Stomach (tissue), 8 donors: ENCODE measurements at regions not wholly inside any gene's neighbourhood (a gene's known extent, or its start where the extent isn't known, plus 50 kb on each side); places are given as distances from the start of the nearest gene placed in this dataset.

Source experiments
- DNase-seq, 2 donors: peaks; one replicate each; pipeline versions ENCODE4 v3.0.0 to v3.0.0-alpha.2; 2013 to 2019
- H3K27ac ChIP-seq, 5 donors: fragments of 200-600 bp in 4 of 5; sonication (generic) in 4 of 5; one replicate each; pipeline ENCODE4 v1.5.1; 2013 to 2019; ENCODE audit warnings: mild to moderate bottlenecking in 1 of 5, moderate library complexity in 1 of 5
- H3K27me3 ChIP-seq, 3 donors: fragments of 200-600 bp; sonication (generic); one replicate each; pipeline ENCODE4 v1.5.1; 2017 to 2019; ENCODE audit warnings: mixed run types in 1 of 3
- H3K36me3 ChIP-seq, 4 donors: fragments of 200-600 bp; sonication (generic); 1 replicate in 3 of 4; 2 replicates in 1 of 4; pipeline ENCODE4 v1.5.1; 2016 to 2019
- H3K4me1 ChIP-seq, 4 donors: fragments of 200-600 bp; sonication (generic); one replicate each; pipeline ENCODE4 v1.5.1; 2016 to 2019
- H3K4me3 ChIP-seq, 4 donors: fragments of 200-600 bp; sonication (generic) in 3 of 4; one replicate each; pipeline ENCODE4 v1.5.1; 2016 to 2019; ENCODE audit warnings: mild to moderate bottlenecking in 1 of 4
- H3K9me3 ChIP-seq, 4 donors: fragments of 200-600 bp; sonication (generic); one replicate each; pipeline ENCODE4 v1.5.1; 2016 to 2019
- CTCF ChIP-seq, 7 experiments: fragments of 450-650 bp in 4 of 7; fragments of 200-600 bp in 3 of 7; sonication (generic) in 3 of 7; IDR thresholded peaks; one replicate each; pipeline ENCODE4 v1.5.1; 2016 to 2019; ENCODE audit warnings: antibody characterized with exemption in 7 of 7, control low read depth in 2 of 7, mild to moderate bottlenecking in 1 of 7
- EP300 ChIP-seq: sonication (generic); formaldehyde crosslinking; IDR thresholded peaks from one replicate; pipeline ENCODE4 v1.6.1; 2017; ENCODE audit warnings: antibody characterized with exemption
- POLR2A ChIP-seq, 4 donors: fragments of 450-650 bp; IDR thresholded peaks; one replicate each; pipeline ENCODE4 v1.6.1; 2016; ENCODE audit warnings: antibody characterized with exemption in 4 of 4, control low read depth in 2 of 4, mild to moderate bottlenecking in 1 of 4, moderate library complexity in 1 of 4
- POLR2AphosphoS5 ChIP-seq, 3 donors: sonication (generic); formaldehyde crosslinking; IDR thresholded peaks; one replicate each; pipeline ENCODE4 v1.6.1; 2016; ENCODE audit warnings: antibody characterized with exemption in 3 of 3
- WGBS, 5 donors: extraction: QIAGEN DNeasy Blood & Tissue Kit in 3 of 5; methylation state at CpG; one replicate each; pipeline versions ENCODE4 v1.1.5 to v1.1.7; 2013 to 2018; 5-methylcytosine and 5-hydroxymethylcytosine counted together
- intact Hi-C: fragments of 100-400 bp; cut with DNase I; formaldehyde crosslinking; loops from one replicate; pipeline ENCODE4 v1.15.1; 2023; ENCODE audit warnings: low total_unique reads
- donor health status: healthy with polysubstance abuse.
- donor health status: Bipolar disorder and iron deficiency.
- donor health status: healthy.

- 84 to 90% (median 88%) methylated on average over 11 of the region's 11 CpGs for WGBS, 5 donors
Measured at GRCh38 chr13:44229371-44230030, 144.1 kb upstream of the SERP2 start.

GRCh38 chr13:44230071-44230470 is 143.6 kb upstream of the SERP2 start:
- H3K36me3 ChIP-seq = no peaks in the 10 kb centered on the region
- no peak for DNase-seq
- intact Hi-C loops = no loop called here
- TF ChIP-seq POLR2AphosphoS5 (IDR thresholded peaks at IDR 0.05) = peak in 2 of 3 donors; percentile 29 to 30
- no peak for TF ChIP-seq CTCF (IDR thresholded peaks at IDR 0.05)
- no peak for TF ChIP-seq POLR2A (IDR thresholded peaks at IDR 0.05)
- no peak overlapping the region for H3K4me3 ChIP-seq
- no peaks in the 10 kb centered on the region for H3K9me3 ChIP-seq
- no peaks in the 10 kb centered on the region for H3K27me3 ChIP-seq
- peak overlapping the region in 2 of 5 donors; percentile 79 to 84 for H3K27ac ChIP-seq
- peaks cover 13 to 30% (median 20%) of the 10 kb centered on the region in 4 donors for H3K4me1 ChIP-seq
- 44 to 62% (median 58%) methylated on average over 7 of the region's 7 CpGs for WGBS, 5 donors

More at GRCh38 chr13:44229371-44230030, 144.1 kb upstream of the SERP2 start:
- no peak for DNase-seq
- Histone ChIP-seq H3K27me3 (no peaks in the 10 kb centered on the region), H3K4me3 (no peak overlapping the region), H3K9me3 (no peaks in the 10 kb centered on the region), H3K36me3 (no peaks in the 10 kb centered on the region), H3K4me1 (peaks cover 13 to 30% (median 21%) of the 10 kb centered on the region in 4 donors), H3K27ac (peak overlapping the region in 2 of 5 donors; percentile 79 to 84)
- no peak for TF ChIP-seq POLR2AphosphoS5 (IDR thresholded peaks at IDR 0.05)
- intact Hi-C loops = no loop called here

- H3K27ac ChIP-seq = peak overlapping the region in 4 of 5 donors; percentile 78 to 84 (median 80)
- no peak for TF ChIP-seq POLR2AphosphoS5 (IDR thresholded peaks at IDR 0.05)
- peaks cover 13 to 31% (median 23%) of the 10 kb centered on the region in 4 donors for H3K4me1 ChIP-seq
- 72 to 76% (median 73%) methylated on average over 6 of the region's 6 CpGs for WGBS, 5 donors
- intact Hi-C loops = no loop called here
- H3K36me3 ChIP-seq = no peaks in the 10 kb centered on the region
- no peaks in the 10 kb centered on the region for H3K9me3 ChIP-seq
- DNase-seq = no peak
- no peaks in the 10 kb centered on the region for H3K27me3 ChIP-seq
- H3K4me3 ChIP-seq = no peak overlapping the region
Measured at GRCh38 chr13:44230736-44231135, 142.9 kb upstream of the SERP2 start.

GRCh38 chr13:44231786-44232516 is 141.7 kb upstream of the SERP2 start:
- H3K4me3 ChIP-seq = no peak overlapping the region
- 58 to 74% (median 60%) methylated on average over 15 of the region's 15 CpGs for WGBS, 5 donors
- TF ChIP-seq POLR2AphosphoS5 (IDR thresholded peaks at IDR 0.05) = peak; percentile 68 to 90 (median 80)
- TF ChIP-seq POLR2A (IDR thresholded peaks at IDR 0.05) = no peak
- TF ChIP-seq EP300 = peak; percentile 40
- peak in 1 of 7 experiments; percentile 7 for TF ChIP-seq CTCF (IDR thresholded peaks at IDR 0.05)
- intact Hi-C loops = no loop called here
- peak; percentile 82 to 94 for DNase-seq
- no peaks in the 10 kb centered on the region for H3K27me3 ChIP-seq
- H3K36me3 ChIP-seq = no peaks in the 10 kb centered on the region
- H3K27ac ChIP-seq = peak overlapping the region; percentile 78 to 84 (median 79)
- peaks cover 22 to 43% (median 32%) of the 10 kb centered on the region in 4 donors for H3K4me1 ChIP-seq
- no peaks in the 10 kb centered on the region for H3K9me3 ChIP-seq

- Histone ChIP-seq H3K36me3 (no peaks in the 10 kb centered on the region), H3K27me3 (no peaks in the 10 kb centered on the region), H3K4me3 (no peak overlapping the region), H3K27ac (peak overlapping the region; percentile 78 to 84 (median 79)), H3K9me3 (no peaks in the 10 kb centered on the region), H3K4me1 (peaks cover 23 to 51% (median 35%) of the 10 kb centered on the region in 4 donors)
- intact Hi-C loops = no loop called here
- TF ChIP-seq POLR2A (IDR thresholded peaks at IDR 0.05) = no peak
- TF ChIP-seq CTCF (IDR thresholded peaks at IDR 0.05) = no peak
- TF ChIP-seq POLR2AphosphoS5 (IDR thresholded peaks at IDR 0.05) = no peak
- no peak for TF ChIP-seq EP300
- 57 to 67% (median 63%) methylated on average over 6 of the region's 6 CpGs for WGBS, 5 donors
- DNase-seq = peak in 1 of 2 donors; percentile 41
Measured at GRCh38 chr13:44232774-44233173, 140.8 kb upstream of the SERP2 start.
